KMS-11 (cell line): ENCODE measurements at regions not wholly inside any gene's neighbourhood (a gene's known extent, or its start where the extent isn't known, plus 50 kb on each side); places are given as distances from the start of the nearest gene placed in this dataset.
"Not testable (repeated sequence)": the region's sequence is repeated elsewhere in the genome, so short reads cannot be mapped to it uniquely, and the experiment has no call there.

ENCODE experiments used
- H2AFZ ChIP-seq: fragments of 200-600 bp; sonication (generic); 2 replicates; pipeline ENCODE4 v1.6.1; 2016; ENCODE audit warnings: antibody characterized with exemption, mixed run types, low read depth
- H3K27ac ChIP-seq: fragments of 200-600 bp; sonication (generic); 2 replicates; pipeline ENCODE4 v1.6.1; 2016; ENCODE audit warnings: mild to moderate bottlenecking, mixed run types
- H3K27me3 ChIP-seq: fragments of 200-600 bp; sonication (generic); 2 replicates; pipeline ENCODE4 v1.6.1; 2017; ENCODE audit warnings: mild to moderate bottlenecking, low read depth, mixed run types, moderate library complexity; ENCODE audit not compliant: insufficient read depth
- H3K36me3 ChIP-seq: fragments of 200-600 bp; sonication (generic); 2 replicates; pipeline ENCODE4 v1.6.1; 2017; ENCODE audit warnings: mild to moderate bottlenecking, mixed run types; ENCODE audit not compliant: insufficient read depth
- H3K4me1 ChIP-seq: fragments of 200-600 bp; sonication (generic); 2 replicates; pipeline ENCODE4 v1.6.1; 2016; ENCODE audit warnings: mild to moderate bottlenecking, low read depth, mixed run types; ENCODE audit not compliant: poor library complexity, severe bottlenecking
- H3K4me2 ChIP-seq: fragments of 200-600 bp; sonication (generic); 2 replicates; pipeline ENCODE4 v1.7.0; 2016; ENCODE audit warnings: mild to moderate bottlenecking, mixed run types
- H3K4me3 ChIP-seq: fragments of 200-600 bp; sonication (generic); IDR thresholded peaks from 2 replicates; pipeline ENCODE4 v1.6.1; 2017; ENCODE audit warnings: low read depth, low read length, mixed read lengths; ENCODE audit not compliant: insufficient read depth
- H3K79me2 ChIP-seq: fragments of 200-600 bp; sonication (generic); 2 replicates; pipeline ENCODE4 v1.6.1; 2016; ENCODE audit warnings: low read depth, mixed run types; ENCODE audit not compliant: insufficient read depth
- H3K9ac ChIP-seq: fragments of 200-600 bp; sonication (generic); 2 replicates; pipeline ENCODE4 v1.6.1; 2016; ENCODE audit warnings: mild to moderate bottlenecking, mixed run types
- H4K20me1 ChIP-seq: fragments of 200-600 bp; sonication (generic); 2 replicates; pipeline ENCODE4 v1.6.1; 2016; ENCODE audit warnings: mild to moderate bottlenecking, mixed run types; ENCODE audit not compliant: insufficient read depth
- TF ChIP-seq, protein P1 (sequence below): fragments of 200-600 bp; sonication (generic); conservative IDR thresholded peaks from 2 replicates; pipeline ENCODE4 v1.6.1; 2017; ENCODE audit warnings: low read depth, mild to moderate bottlenecking, antibody characterized with exemption, low read length, moderate library complexity, mixed read lengths

DNA sequence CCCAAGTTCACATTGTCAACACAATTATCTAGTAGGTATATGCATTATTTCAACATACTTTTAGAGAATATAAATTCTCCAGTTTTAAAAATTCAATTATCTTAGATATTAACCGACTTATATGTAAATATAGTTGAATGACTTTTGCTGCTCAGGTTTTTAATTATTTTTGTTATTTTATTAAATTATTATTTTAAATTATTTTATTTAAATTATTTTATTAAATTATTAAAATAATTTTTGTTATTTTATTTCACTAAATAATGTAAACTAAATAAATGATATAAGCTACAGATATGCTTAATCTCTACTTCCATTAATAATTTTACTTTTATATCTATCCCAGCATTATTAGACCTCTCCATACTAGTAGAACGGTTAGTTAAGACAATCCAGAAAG, 544.3 kb upstream of the ARRDC3 start:
- Histone ChIP-seq H4K20me1 (no peaks in the 10 kb centered on the region), H3K27ac (no peak overlapping the region), H2AFZ (no peak overlapping the region), H3K4me3 (no peak overlapping the region), H3K4me1 (no peaks in the 10 kb centered on the region), H3K27me3 (no peaks in the 10 kb centered on the region), H3K79me2 (no peaks in the 10 kb centered on the region), H3K36me3 (no peaks in the 10 kb centered on the region), H3K4me2 (no peak overlapping the region), H3K9ac (no peak overlapping the region)
- TF ChIP-seq, protein P1, sequence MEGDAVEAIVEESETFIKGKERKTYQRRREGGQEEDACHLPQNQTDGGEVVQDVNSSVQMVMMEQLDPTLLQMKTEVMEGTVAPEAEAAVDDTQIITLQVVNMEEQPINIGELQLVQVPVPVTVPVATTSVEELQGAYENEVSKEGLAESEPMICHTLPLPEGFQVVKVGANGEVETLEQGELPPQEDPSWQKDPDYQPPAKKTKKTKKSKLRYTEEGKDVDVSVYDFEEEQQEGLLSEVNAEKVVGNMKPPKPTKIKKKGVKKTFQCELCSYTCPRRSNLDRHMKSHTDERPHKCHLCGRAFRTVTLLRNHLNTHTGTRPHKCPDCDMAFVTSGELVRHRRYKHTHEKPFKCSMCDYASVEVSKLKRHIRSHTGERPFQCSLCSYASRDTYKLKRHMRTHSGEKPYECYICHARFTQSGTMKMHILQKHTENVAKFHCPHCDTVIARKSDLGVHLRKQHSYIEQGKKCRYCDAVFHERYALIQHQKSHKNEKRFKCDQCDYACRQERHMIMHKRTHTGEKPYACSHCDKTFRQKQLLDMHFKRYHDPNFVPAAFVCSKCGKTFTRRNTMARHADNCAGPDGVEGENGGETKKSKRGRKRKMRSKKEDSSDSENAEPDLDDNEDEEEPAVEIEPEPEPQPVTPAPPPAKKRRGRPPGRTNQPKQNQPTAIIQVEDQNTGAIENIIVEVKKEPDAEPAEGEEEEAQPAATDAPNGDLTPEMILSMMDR: no peak

DNA sequence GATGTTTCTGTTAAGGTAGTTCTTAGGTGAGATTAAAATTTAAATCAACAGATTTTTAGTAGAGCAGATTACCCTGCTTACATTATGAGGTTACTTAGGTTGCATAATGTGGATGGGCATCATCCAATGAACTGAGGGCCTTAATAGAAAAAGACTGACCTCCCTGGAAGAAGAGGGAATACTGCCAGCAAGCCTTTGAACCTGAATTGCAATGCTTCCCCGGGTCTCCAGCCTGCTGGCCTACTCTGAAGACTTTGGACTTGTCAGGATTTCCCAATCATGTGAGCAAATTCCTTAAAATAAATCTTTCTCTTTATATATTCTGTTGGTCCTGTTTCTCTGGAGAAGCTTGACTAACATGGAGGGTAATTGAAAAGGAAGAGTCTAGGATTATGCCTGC, 542.1 kb upstream of the ARRDC3 start:
- H3K9ac ChIP-seq: no peak overlapping the region
- H3K36me3 ChIP-seq: no peaks in the 10 kb centered on the region
- no peaks in the 10 kb centered on the region for H3K79me2 ChIP-seq
- no peak overlapping the region for H2AFZ ChIP-seq
- TF ChIP-seq, protein P1: no peak
- no peak overlapping the region for H3K27ac ChIP-seq
- no peaks in the 10 kb centered on the region for H4K20me1 ChIP-seq
- no peak overlapping the region for H3K4me3 ChIP-seq
- H3K4me1 ChIP-seq: no peaks in the 10 kb centered on the region
- no peaks in the 10 kb centered on the region for H3K27me3 ChIP-seq
- no peak overlapping the region for H3K4me2 ChIP-seq

DNA sequence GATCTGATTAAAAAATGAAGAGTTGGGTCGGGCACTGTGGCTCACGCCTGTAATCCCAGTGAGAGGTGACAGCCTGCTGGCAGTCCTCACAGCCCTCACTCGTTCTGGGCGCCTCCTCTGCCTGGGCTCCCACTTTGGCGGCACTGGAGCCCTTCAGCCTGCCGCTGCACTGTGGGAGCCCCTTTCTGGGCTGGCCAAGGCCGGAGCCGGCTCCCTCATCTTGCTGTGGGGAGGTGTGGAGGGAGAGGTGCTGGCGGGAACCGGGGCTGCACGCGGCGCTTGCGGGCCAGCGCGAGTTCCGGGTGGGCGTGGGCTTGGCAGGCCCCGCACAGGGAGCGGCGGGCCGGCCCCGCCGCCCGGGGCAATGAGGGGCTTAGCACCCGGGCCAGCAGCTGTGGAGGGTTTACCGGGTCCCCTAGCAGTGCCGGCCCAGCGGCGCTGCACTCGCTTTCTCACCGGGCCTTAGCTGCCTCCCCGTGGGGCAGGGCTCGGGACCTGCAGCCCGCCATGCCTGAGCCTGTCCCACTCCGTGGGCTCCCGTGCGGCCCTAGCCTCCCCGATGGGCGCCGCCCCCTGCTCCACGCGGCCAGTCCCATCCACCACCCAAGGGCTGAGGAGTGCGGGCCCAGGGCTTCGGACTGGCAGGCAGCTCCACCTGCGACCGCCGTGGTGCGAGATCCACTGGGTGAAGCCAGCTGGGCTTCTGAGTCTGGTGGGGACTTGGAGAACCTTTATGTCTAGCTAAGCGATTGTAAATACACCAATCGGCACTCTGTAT, 534.1 kb upstream of the ARRDC3 start:
- H2AFZ ChIP-seq, H3K4me2 ChIP-seq, H3K9ac ChIP-seq, H3K27ac ChIP-seq, H3K4me3 ChIP-seq, H3K36me3 ChIP-seq, H3K79me2 ChIP-seq, H3K27me3 ChIP-seq, H4K20me1 ChIP-seq, H3K4me1 ChIP-seq: not testable (repeated sequence)

DNA sequence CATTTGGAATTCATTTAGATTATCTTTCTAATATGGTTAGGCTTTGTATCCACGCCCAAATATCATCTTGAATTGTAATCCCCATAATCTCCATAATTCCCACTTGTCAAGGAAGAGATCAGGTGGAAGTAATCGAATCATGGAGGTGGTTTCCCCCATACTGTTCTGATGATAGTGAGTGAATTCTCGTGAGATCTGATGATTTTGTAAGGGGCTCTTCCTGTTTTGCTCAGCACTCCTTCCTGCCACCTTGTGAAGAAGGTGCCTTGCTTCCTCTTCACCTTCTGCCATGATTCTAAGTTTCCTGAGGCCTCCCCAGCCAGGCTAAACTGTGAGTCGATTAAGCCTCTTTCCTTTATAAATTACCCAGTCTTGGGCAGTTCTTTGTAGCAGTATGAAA, 527.5 kb upstream of the ARRDC3 start:
- Histone ChIP-seq H3K27ac (no peak overlapping the region), H2AFZ (no peak overlapping the region), H3K36me3 (no peaks in the 10 kb centered on the region), H3K9ac (no peak overlapping the region), H3K79me2 (no peaks in the 10 kb centered on the region), H3K27me3 (no peaks in the 10 kb centered on the region), H3K4me3 (no peak overlapping the region), H4K20me1 (no peaks in the 10 kb centered on the region), H3K4me1 (no peaks in the 10 kb centered on the region), H3K4me2 (no peak overlapping the region)
- TF ChIP-seq, protein P1: no peak; the same call in 1 of the 2 replicates

DNA sequence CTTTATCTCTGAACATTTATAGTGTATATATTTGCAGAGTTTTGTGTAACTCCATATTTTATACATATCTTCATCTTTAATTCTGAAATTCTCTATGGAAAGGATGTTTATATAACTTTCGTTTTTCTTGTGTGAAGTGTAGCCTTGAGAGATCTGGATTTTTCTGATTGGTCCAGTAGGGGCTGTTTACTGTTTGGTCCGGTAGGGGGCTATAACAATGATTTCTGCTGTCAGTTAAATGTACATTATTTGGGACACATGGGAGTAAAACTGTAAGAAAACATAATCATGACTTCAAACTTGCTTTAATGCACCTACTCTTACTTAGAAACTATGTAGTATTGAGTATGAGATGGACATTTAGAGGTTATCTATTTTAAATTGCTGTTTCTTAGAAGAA, 527.1 kb upstream of the ARRDC3 start:
- Histone ChIP-seq H3K9ac (no peak overlapping the region), H2AFZ (no peak overlapping the region), H4K20me1 (no peaks in the 10 kb centered on the region), H3K4me3 (no peak overlapping the region), H3K4me2 (no peak overlapping the region), H3K27me3 (no peaks in the 10 kb centered on the region), H3K79me2 (no peaks in the 10 kb centered on the region), H3K4me1 (no peaks in the 10 kb centered on the region), H3K36me3 (no peaks in the 10 kb centered on the region), H3K27ac (no peak overlapping the region)
- TF ChIP-seq, protein P1: no peak
